Right ventricle myocardium inferior (tissue), 1 donor: ENCODE measurements at regions not wholly inside any gene's neighbourhood (a gene's known extent, or its start where the extent isn't known, plus 50 kb on each side); places are given as distances from the start of the nearest gene placed in this dataset.
"Not testable (repeated sequence)": the region's sequence is repeated elsewhere in the genome, so short reads cannot be mapped to it uniquely, and the experiment has no call there.

Source experiments
- ATAC-seq: fragments of 200-7000 bp; cut with Tn5 transposase; one replicate; pipeline ENCODE4 v1.9.1; 2020; ENCODE audit warnings: mild to moderate bottlenecking, moderate library complexity
- DNase-seq: peaks from one replicate; pipeline ENCODE4 v3.0.0; 2021; ENCODE audit errors: missing footprints
- intact Hi-C: fragments of 100-400 bp; cut with DNase I; formaldehyde crosslinking; loops from one replicate; pipeline ENCODE4 v1.11.0; 2022
- donor health status: DM: no; HTN: yes; CAD: no; lungs with severe emphysema.

GRCh38 chr2:78710632-78711375 lies 314.7 kb upstream of the REG3G start:
- DNase-seq (no peak), ATAC-seq (no peak)
- intact Hi-C loops, result no loop called here

- DNase-seq, result no peak
- ATAC-seq, result no peak
- intact Hi-C loops, result no loop called here
Measured at GRCh38 chr2:78715293-78715692, 310.2 kb upstream of the REG3G start.

- no peak for DNase-seq
- ATAC-seq, result no peak
- intact Hi-C loops, result no loop called here
Measured at GRCh38 chr2:78718024-78718423, 307.5 kb upstream of the REG3G start.

- intact Hi-C loops, result no loop called here
- ATAC-seq, result no peak
Measured at GRCh38 chr2:78718473-78718872, 307.0 kb upstream of the REG3G start.

GRCh38 chr2:78721355-78722033 lies 304.0 kb upstream of the REG3G start:
- intact Hi-C loops, result no loop called here
- DNase-seq, result no peak
- no peak for ATAC-seq

More at GRCh38 chr2:78718473-78718872, 307.0 kb upstream of the REG3G start:
- DNase-seq, result no peak

GRCh38 chr2:78734221-78734620 lies 291.3 kb upstream of the REG3G start:
- intact Hi-C loops, result no loop called here
- ATAC-seq, result no peak
- DNase-seq, result no peak

GRCh38 chr2:78739282-78739681 lies 286.2 kb upstream of the REG3G start:
- DNase-seq, result no peak
- ATAC-seq, result no peak
- intact Hi-C loops, result no loop called here

- DNase-seq (no peak), ATAC-seq (no peak)
- intact Hi-C loops, result no loop called here
Measured at GRCh38 chr2:78749638-78750037, 275.9 kb upstream of the REG3G start.

- intact Hi-C loops, result no loop called here
- DNase-seq, result no peak
- ATAC-seq, result no peak
Measured at GRCh38 chr2:78750219-78750618, 275.3 kb upstream of the REG3G start.

- ATAC-seq (no peak), DNase-seq (no peak)
- intact Hi-C loops, result no loop called here
Measured at GRCh38 chr2:78754930-78755329, 270.6 kb upstream of the REG3G start.

- intact Hi-C loops, result no loop called here
- no peak for DNase-seq
- no peak for ATAC-seq
Measured at GRCh38 chr2:78757191-78757590, 268.3 kb upstream of the REG3G start.

GRCh38 chr2:78757640-78758039 lies 267.9 kb upstream of the REG3G start:
- DNase-seq (no peak), ATAC-seq (no peak)
- intact Hi-C loops, result no loop called here

- not testable (repeated sequence) for ATAC-seq
Measured at GRCh38 chr2:78758765-78759164, 266.7 kb upstream of the REG3G start.

GRCh38 chr2:78766459-78766858 lies 259.0 kb upstream of the REG3G start:
- no peak for DNase-seq
- ATAC-seq, result no peak
- intact Hi-C loops, result no loop called here

More at GRCh38 chr2:78758765-78759164, 266.7 kb upstream of the REG3G start:
- intact Hi-C loops, DNase-seq: not testable (repeated sequence)

GRCh38 chr2:78768016-78768415 lies 257.5 kb upstream of the REG3G start:
- ATAC-seq, result no peak
- intact Hi-C loops, result no loop called here

GRCh38 chr2:78775291-78775690 lies 250.2 kb upstream of the REG3G start:
- DNase-seq (no peak), ATAC-seq (no peak)
- intact Hi-C loops, result no loop called here

More at GRCh38 chr2:78768016-78768415, 257.5 kb upstream of the REG3G start:
- DNase-seq, result no peak

- DNase-seq, result no peak
- intact Hi-C loops, result no loop called here
- no peak for ATAC-seq
Measured at GRCh38 chr2:78778756-78779510, 246.6 kb upstream of the REG3G start.

GRCh38 chr2:78779761-78780160 lies 245.7 kb upstream of the REG3G start:
- DNase-seq (no peak), ATAC-seq (no peak)
- intact Hi-C loops, result no loop called here

GRCh38 chr2:78780256-78780655 lies 245.2 kb upstream of the REG3G start:
- intact Hi-C loops, result no loop called here
- DNase-seq (no peak), ATAC-seq (no peak)
